Stimulated activated naive B cell treated with anti-CD40 and anti-IgM and Interleukin-4, amounts not matched to agents 10 μg/mL and 1 μg/mL and 100 μg/mL, for 72 hours (primary cell): ENCODE measurements at regions not wholly inside any gene's neighbourhood (a gene's known extent, or its start where the extent isn't known, plus 50 kb on each side); places are given as distances from the start of the nearest gene placed in this dataset.

Experiments used
- ATAC-seq, 2 donors: fragments of 150-1000 bp; cut with Tn5 transposase; replicated peaks; 2 replicates each; pipeline ENCODE4 v1.10.0; 2021; ENCODE audit warnings: moderate library complexity in 1 of 2
- DNase-seq: peaks from one replicate; pipeline ENCODE4 v3.0.0; 2021
- H3K27ac Mint-ChIP-seq: one replicate; pipeline ENCODE4 v1.8.0; 2022; ENCODE audit warnings: mild to moderate bottlenecking, mixed read lengths
- H3K27me3 Mint-ChIP-seq, 2 donors: one replicate each; pipeline ENCODE4 v1.8.0; 2022; ENCODE audit warnings: mixed read lengths in 2 of 2
- H3K36me3 Mint-ChIP-seq, 2 donors: one replicate each; pipeline ENCODE4 v1.8.0; 2022; ENCODE audit warnings: mixed read lengths in 2 of 2, mild to moderate bottlenecking in 1 of 2
- H3K4me1 Mint-ChIP-seq, 2 donors: one replicate each; pipeline ENCODE4 v1.8.0; 2022; ENCODE audit warnings: mixed read lengths in 2 of 2, mild to moderate bottlenecking in 1 of 2
- H3K4me3 Mint-ChIP-seq, 2 donors: one replicate each; pipeline ENCODE4 v1.8.0; 2022; ENCODE audit warnings: mild to moderate bottlenecking in 2 of 2, mixed read lengths in 2 of 2, moderate library complexity in 1 of 2
- H3K9me3 Mint-ChIP-seq, 2 donors: one replicate each; pipeline ENCODE4 v1.8.0; 2022; ENCODE audit warnings: mixed read lengths in 2 of 2, mild to moderate bottlenecking in 1 of 2

- no peak for ATAC-seq
- Mint-ChIP-seq H3K36me3 (no peaks in the 10 kb centered on the region), H3K27me3 (no peaks in the 10 kb centered on the region), H3K27ac (no peak overlapping the region), H3K4me3 (no peak overlapping the region), H3K4me1 (no peaks in the 10 kb centered on the region), H3K9me3 (peaks cover 13 to 18% of the 10 kb centered on the region in 2 donors)
- no peak for DNase-seq
These were observed 192.4 kb upstream of the PEX5L start for GRCh38 chr3:180229113-180229512.

DNA sequence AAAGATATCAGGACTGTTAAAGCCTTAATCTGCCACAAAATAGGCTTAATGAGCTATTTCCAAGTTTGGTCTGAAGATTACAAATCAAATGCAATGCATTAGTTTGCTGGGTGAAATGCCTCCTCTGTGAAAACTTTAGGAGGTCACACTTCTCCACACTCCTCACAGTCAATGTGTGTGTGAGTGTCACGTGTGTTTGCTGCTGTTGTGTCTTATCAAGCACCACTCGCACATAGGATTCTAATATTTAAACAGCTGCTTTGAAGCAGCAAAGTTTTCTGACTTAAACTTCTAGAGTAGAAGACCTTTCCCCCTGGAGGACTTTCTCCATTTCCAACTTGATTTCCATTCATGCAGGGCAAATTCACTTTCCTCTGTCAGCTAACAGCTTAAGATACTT is 203.2 kb upstream of the PEX5L start:
- Mint-ChIP-seq H3K4me1 (no peaks in the 10 kb centered on the region), H3K9me3 (peaks cover 5 to 14% of the 10 kb centered on the region in 2 donors), H3K4me3 (no peak overlapping the region), H3K27me3 (no peaks in the 10 kb centered on the region), H3K36me3 (no peaks in the 10 kb centered on the region), H3K27ac (no peak overlapping the region)
- no peak for ATAC-seq
- DNase-seq = no peak

DNA sequence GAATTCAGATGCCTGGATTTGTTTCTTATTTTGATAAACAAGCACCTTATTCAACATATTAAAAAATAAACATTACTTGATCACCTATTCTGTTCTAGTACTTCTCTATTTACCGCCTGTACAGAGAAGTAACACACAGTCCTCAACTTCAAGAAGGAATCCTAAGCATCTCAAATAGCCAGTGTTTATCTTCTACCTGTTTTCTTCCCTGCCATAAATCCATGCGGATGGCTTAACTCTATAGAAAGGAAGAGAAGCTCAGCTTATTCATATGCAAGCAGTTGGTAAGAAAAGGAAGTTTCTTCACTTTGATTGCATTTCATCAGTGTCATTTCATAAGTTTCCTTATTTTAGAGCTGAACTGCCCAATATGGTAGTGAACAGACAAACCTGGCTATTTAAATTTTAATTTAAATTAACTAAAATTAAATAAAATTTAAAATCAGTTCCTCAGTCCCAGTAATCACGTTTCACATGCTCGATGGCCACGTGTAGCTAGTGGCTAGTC is 210.0 kb upstream of the PEX5L start:
- Mint-ChIP-seq H3K36me3 (no peaks in the 10 kb centered on the region), H3K4me1 (no peaks in the 10 kb centered on the region), H3K27ac (no peak overlapping the region), H3K27me3 (no peaks in the 10 kb centered on the region), H3K4me3 (no peak overlapping the region), H3K9me3 (peaks cover 5% of the 10 kb centered on the region in 2 donors)
- DNase-seq (no peak), ATAC-seq (no peak)

DNA sequence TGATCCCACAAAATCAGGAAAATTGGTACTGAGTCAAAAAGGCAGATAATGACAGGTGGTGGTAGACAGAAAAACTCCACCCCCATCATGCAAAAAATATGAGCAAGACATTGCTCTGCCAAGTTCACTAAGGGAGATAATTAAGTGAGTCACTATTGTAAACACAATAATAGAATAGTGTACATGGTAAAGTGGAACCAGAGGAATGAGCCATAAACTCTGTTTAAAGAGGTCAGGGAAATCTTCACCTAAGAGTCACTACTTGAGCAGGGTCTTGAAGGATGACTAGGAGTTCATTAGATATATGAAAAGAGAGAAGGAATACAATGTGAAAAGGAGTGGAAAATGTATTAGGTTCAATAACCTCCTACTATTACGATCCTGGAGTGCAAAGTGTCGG is 213.4 kb upstream of the PEX5L start:
- Mint-ChIP-seq H3K27me3 (no peaks in the 10 kb centered on the region), H3K27ac (no peak overlapping the region), H3K4me3 (no peak overlapping the region), H3K4me1 (no peaks in the 10 kb centered on the region), H3K36me3 (no peaks in the 10 kb centered on the region), H3K9me3 (peaks cover 2 to 4% of the 10 kb centered on the region in 2 donors)
- ATAC-seq (no peak), DNase-seq (no peak)

- H3K27ac Mint-ChIP-seq = no peak overlapping the region
- H3K27me3 Mint-ChIP-seq = no peaks in the 10 kb centered on the region
- no peak overlapping the region for H3K4me3 Mint-ChIP-seq
- peaks cover 4 to 9% of the 10 kb centered on the region in 2 donors for H3K9me3 Mint-ChIP-seq
- no peaks in the 10 kb centered on the region for H3K4me1 Mint-ChIP-seq
- no peak for DNase-seq
- no peaks in the 10 kb centered on the region for H3K36me3 Mint-ChIP-seq
- ATAC-seq = no peak
These were observed 215.9 kb upstream of the PEX5L start for GRCh38 chr3:180252683-180253082.

DNA sequence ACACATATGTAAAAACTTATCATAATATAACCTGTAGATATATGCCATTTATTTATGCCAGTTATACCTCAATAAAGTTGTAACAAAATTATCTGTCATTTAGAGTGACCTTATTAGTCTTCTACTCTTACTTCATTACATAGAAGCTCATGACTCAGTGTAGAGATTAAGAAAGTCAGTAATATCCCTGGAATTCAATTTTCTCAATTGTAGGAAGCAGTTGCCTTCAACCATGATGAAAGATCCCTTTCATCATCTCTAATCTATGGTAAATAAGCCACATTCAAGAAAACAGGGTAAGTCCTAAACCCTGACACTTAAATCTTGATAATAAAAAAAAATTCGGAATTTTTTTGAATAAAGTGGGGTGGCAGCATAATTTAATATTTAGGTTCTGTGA is 216.5 kb upstream of the PEX5L start:
- Mint-ChIP-seq H3K9me3 (peaks cover 5 to 15% of the 10 kb centered on the region in 2 donors), H3K27ac (no peak overlapping the region)

GRCh38 chr3:180264479-180264878 is 227.7 kb upstream of the PEX5L start:
- Mint-ChIP-seq H3K27ac (no peak overlapping the region), H3K4me3 (no peak overlapping the region), H3K36me3 (peaks cover 2 to 4% of the 10 kb centered on the region in 2 donors), H3K9me3 (peaks cover 11 to 17% of the 10 kb centered on the region in 2 donors), H3K27me3 (no peaks in the 10 kb centered on the region), H3K4me1 (peaks cover 0 to 2% of the 10 kb centered on the region in 2 donors)
- ATAC-seq (no peak), DNase-seq (no peak)

More for the DNA sequence above, 216.5 kb upstream of the PEX5L start:
- ATAC-seq (no peak), DNase-seq (no peak)
- no peaks in the 10 kb centered on the region for H3K27me3 Mint-ChIP-seq
- no peak overlapping the region for H3K4me3 Mint-ChIP-seq
- H3K4me1 Mint-ChIP-seq = no peaks in the 10 kb centered on the region
- peaks cover 0 to 1% of the 10 kb centered on the region in 2 donors for H3K36me3 Mint-ChIP-seq

- no peak overlapping the region for H3K27ac Mint-ChIP-seq
- no peak overlapping the region for H3K4me3 Mint-ChIP-seq
- H3K27me3 Mint-ChIP-seq = no peaks in the 10 kb centered on the region
- no peak for DNase-seq
- peaks cover 7 to 14% of the 10 kb centered on the region in 2 donors for H3K9me3 Mint-ChIP-seq
- no peak for ATAC-seq
- H3K4me1 Mint-ChIP-seq = peaks cover 0 to 2% of the 10 kb centered on the region in 2 donors
- H3K36me3 Mint-ChIP-seq = peaks cover 0 to under 1% of the 10 kb centered on the region in 2 donors
These were observed 228.8 kb upstream of the PEX5L start for GRCh38 chr3:180265551-180265950.

DNA sequence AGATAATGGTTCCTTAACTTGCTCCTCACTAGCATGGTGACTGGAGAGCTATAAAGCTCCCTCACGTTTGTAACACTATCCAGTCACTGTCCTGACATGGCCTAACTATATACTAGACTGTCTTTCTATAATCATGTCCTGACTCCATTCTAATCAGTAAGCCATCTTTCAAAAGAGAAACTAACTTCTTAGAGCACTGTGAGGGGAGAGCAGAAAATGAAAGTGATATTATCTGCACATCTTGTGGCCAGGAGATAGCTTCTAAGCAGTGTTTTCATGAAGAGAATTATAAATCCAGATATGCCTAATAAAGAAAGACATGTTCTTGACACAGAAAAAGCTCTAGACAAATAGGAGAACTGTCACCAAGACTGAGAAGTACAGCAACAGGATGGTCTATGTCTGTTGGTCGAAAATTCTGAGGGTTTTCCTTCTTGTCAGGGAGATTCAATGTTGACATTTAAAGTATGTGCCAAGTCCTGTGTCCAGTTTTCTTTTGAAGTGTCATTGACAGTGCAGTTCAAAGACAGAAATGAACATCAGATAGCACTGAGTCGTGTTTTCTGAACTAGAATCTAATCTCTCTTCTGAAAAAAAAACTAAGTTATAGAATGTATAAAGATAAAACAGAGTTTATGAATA is 230.6 kb upstream of the PEX5L start:
- H3K4me1 Mint-ChIP-seq = peaks cover 0 to 2% of the 10 kb centered on the region in 2 donors
- H3K36me3 Mint-ChIP-seq = no peaks in the 10 kb centered on the region
- peaks cover 5 to 7% of the 10 kb centered on the region in 2 donors for H3K9me3 Mint-ChIP-seq
- peak in 1 of 2 donors; percentile 23 for ATAC-seq
- peak overlapping the region; percentile 20 for H3K27ac Mint-ChIP-seq
- H3K4me3 Mint-ChIP-seq = no peak overlapping the region
- H3K27me3 Mint-ChIP-seq = no peaks in the 10 kb centered on the region
- DNase-seq = no peak

- peaks cover 11 to 18% of the 10 kb centered on the region in 2 donors for H3K4me1 Mint-ChIP-seq
- no peaks in the 10 kb centered on the region for H3K27me3 Mint-ChIP-seq
- ATAC-seq (no peak), DNase-seq (no peak)
- H3K27ac Mint-ChIP-seq = no peak overlapping the region
- H3K36me3 Mint-ChIP-seq = no peaks in the 10 kb centered on the region
- no peak overlapping the region for H3K4me3 Mint-ChIP-seq
- H3K9me3 Mint-ChIP-seq = peaks cover 5% of the 10 kb centered on the region in 2 donors
These were observed 237.8 kb upstream of the PEX5L start for GRCh38 chr3:180274536-180274935.

- Mint-ChIP-seq H3K9me3 (peaks cover 2 to 5% of the 10 kb centered on the region in 2 donors), H3K27ac (no peak overlapping the region), H3K36me3 (no peaks in the 10 kb centered on the region), H3K4me3 (no peak overlapping the region), H3K27me3 (no peaks in the 10 kb centered on the region), H3K4me1 (peaks cover 11 to 18% of the 10 kb centered on the region in 2 donors)
- ATAC-seq (no peak), DNase-seq (no peak)
These were observed 238.4 kb upstream of the PEX5L start for GRCh38 chr3:180275176-180275575.

GRCh38 chr3:180277041-180277440 is 240.3 kb upstream of the PEX5L start:
- ATAC-seq (no peak), DNase-seq (no peak)
- H3K4me3 Mint-ChIP-seq = no peak overlapping the region
- H3K9me3 Mint-ChIP-seq = peaks cover 0 to under 1% of the 10 kb centered on the region in 2 donors
- no peaks in the 10 kb centered on the region for H3K36me3 Mint-ChIP-seq
- H3K27ac Mint-ChIP-seq = no peak overlapping the region
- H3K4me1 Mint-ChIP-seq = peaks cover 11 to 18% of the 10 kb centered on the region in 2 donors
- H3K27me3 Mint-ChIP-seq = no peaks in the 10 kb centered on the region

- DNase-seq (no peak), ATAC-seq (peak; percentile 91 to 96)
- peaks cover 11 to 18% of the 10 kb centered on the region in 2 donors for H3K4me1 Mint-ChIP-seq
- H3K36me3 Mint-ChIP-seq = no peaks in the 10 kb centered on the region
- H3K9me3 Mint-ChIP-seq = no peaks in the 10 kb centered on the region
- no peaks in the 10 kb centered on the region for H3K27me3 Mint-ChIP-seq
- H3K4me3 Mint-ChIP-seq = no peak overlapping the region
- no peak overlapping the region for H3K27ac Mint-ChIP-seq
These were observed 241.9 kb upstream of the PEX5L start for GRCh38 chr3:180278583-180279188.

DNA sequence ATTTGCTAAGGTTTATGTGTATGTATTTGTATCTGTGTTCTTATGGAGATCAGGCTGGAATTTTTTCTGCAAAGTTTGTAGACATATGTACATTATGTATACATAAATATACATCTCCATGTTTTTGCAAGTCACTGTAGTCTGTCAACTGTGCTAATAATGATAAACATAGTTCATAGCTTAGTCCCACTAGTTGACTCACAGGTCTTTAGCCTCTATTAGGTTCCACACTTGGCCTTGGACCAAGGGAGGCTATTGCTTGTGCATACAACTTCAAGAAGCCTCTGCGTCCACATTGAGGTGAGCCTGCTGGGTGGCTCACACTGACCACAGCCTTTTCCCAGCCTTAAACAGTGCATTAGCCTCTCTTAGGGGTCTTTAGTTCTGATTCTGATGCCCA is 243.8 kb upstream of the PEX5L start:
- ATAC-seq (no peak), DNase-seq (no peak)
- H3K27me3 Mint-ChIP-seq = no peaks in the 10 kb centered on the region
- H3K9me3 Mint-ChIP-seq = no peaks in the 10 kb centered on the region
- H3K4me3 Mint-ChIP-seq = no peak overlapping the region
- H3K4me1 Mint-ChIP-seq = peaks cover 11 to 18% of the 10 kb centered on the region in 2 donors
- no peaks in the 10 kb centered on the region for H3K36me3 Mint-ChIP-seq
- no peak overlapping the region for H3K27ac Mint-ChIP-seq

GRCh38 chr3:180282386-180282785 is 245.6 kb upstream of the PEX5L start:
- Mint-ChIP-seq H3K27me3 (no peaks in the 10 kb centered on the region), H3K4me3 (no peak overlapping the region), H3K4me1 (peaks cover 11 to 18% of the 10 kb centered on the region in 2 donors), H3K27ac (no peak overlapping the region), H3K36me3 (no peaks in the 10 kb centered on the region), H3K9me3 (no peaks in the 10 kb centered on the region)
- ATAC-seq = no peak
- no peak for DNase-seq
